Fibroblast of upper back skin (primary cell): ENCODE measurements at regions not wholly inside any gene's neighbourhood (a gene's known extent, or its start where the extent isn't known, plus 50 kb on each side); places are given as distances from the start of the nearest gene placed in this dataset.
"Not testable (repeated sequence)": the region's sequence is repeated elsewhere in the genome, so short reads cannot be mapped to it uniquely, and the experiment has no call there.

ENCODE experiments used
- DNase-seq: peaks from one replicate; pipeline ENCODE4 v3.0.0-alpha.2; 2013

DNA sequence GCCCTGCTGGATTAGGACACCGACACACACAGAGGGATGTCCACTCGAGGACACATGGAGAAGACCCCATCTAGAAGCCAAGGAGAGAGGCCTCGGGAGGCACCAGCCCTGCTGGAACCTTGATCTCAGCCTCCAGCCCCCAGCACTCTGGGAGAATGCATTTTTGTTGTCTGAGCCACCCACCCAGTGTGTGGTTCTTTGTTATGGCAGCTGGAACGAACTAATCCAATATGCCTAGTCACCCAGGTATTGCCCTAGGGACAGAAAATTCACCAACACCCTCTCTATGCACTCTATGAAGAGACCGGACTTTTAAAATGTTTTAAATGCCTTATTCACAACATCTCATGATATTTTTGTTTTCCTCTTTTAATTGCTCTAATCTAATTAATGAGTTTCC, 117.4 kb downstream of the CRYAA start:
- no peak for DNase-seq

DNA sequence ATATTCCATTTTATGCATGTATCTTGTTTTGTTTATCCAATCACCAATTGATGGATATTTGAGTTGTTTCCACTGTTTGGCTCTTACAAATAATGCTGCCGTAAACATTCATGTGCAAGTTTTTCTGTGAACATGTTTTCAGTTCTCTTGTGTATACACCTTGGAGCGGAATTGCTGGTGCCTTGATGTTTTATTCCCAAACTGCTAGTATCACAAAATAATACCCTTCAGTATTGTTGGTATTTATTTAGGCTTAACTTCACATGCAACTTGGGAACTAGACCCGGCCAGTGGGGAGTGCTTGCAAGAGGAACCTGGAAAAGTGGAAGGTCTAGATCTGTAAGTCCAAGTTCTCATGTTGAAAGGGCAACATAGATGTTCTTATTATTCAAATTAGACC, 115.9 kb downstream of the CRYAA start:
- no peak for DNase-seq

DNA sequence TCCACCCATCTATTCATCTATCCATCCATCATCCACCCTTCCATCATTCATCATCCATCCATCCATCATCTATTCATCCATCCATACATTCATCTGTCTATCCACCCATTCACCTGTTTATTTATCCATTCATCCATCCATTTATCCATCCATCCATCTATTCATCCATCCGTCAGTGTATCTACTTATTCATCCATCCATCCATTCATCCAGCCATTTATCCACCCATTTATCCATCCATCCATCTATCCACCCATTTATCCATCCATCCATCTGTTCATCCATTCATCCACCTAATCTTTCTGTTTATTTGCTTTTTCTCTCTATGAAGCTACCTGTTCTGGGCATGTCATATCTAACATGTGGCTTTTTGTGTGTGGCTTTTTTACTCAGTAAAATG, 115.4 kb downstream of the CRYAA start:
- no peak for DNase-seq

DNA sequence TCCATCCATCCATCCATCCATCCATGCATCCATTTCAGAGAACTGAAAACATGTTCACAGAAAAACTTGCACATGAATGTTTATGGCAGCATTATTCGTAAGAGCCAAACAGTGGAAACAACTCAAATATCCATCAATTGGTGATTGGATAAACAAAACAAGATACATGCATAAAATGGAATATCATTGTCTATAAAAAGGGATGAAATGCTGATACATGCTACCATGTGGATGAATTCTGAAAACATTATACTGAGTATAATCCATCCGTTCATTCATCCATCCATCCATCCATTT, 115.1 kb downstream of the CRYAA start:
- not testable (repeated sequence) for DNase-seq

DNA sequence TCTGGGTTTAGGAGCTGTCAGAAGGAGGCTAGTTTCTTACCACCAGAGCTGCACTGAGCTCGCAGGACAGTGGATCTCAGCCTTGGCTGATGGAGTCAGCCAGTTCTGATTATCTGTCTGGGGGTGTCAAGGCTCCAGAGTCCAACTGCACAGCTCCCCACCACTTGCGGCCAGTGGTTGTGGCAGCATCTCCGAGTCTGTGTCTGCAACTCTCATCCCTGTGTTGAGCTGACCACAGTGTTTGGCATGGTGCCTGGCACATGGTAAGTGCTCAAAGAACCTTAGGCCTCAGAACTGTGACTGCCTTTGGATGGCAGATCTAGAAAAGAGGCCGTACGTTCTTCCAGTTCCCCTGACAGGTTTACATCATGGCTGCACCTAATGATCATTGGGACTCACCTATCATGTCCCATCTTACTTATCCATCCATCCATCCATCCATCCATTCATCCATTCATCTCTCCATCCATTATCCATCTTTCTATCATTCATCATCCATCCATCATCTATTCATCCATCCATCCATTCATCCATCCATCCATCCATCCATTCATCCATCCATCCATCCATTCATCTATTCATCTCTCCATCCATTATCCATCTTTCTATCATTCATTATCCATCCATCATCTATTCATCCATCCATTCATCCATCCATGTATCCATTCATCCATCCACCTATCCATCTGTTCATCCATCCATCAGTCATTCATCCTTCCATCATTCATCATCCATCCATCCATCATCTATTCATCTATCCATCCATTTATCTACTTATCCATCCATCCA, 114.5 kb downstream of the CRYAA start:
- no peak for DNase-seq

DNA sequence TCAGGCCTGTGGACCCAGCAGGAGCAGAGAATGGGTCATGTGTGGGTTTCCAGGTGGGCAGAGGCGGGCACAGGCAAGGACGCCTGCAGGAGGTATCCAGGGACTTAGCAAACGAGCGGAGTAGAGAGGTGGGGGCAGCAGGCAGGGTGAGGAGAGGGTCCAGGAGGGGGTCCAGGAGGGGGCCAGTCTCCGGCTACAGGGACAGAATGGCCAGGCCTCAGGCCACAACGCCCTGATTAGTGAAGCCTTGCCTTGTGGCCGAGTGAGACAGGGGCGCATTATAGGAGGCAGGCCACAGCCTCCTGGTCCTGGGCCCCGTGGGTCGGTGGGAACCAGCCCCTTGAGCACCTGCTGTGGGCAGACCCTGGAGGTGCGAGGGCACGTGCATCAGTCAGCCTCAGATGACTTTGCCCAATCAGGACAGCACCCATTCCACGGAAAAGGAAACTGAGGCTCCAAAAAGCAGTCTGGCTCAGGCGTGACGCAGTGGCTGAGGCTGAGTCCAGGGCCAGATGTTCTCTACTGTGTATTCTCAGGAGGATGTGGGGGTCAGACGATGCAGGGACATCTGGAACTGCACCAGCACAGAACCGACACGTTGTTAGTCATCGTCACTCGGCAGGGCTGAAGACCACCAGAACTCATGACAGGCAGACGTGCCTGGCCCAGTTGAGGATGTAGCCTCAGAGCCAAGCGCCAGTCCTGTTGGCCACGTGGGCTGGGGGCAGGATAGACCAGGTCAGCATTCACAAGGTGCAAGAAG, 113.7 kb downstream of the CRYAA start:
- no peak for DNase-seq

DNA sequence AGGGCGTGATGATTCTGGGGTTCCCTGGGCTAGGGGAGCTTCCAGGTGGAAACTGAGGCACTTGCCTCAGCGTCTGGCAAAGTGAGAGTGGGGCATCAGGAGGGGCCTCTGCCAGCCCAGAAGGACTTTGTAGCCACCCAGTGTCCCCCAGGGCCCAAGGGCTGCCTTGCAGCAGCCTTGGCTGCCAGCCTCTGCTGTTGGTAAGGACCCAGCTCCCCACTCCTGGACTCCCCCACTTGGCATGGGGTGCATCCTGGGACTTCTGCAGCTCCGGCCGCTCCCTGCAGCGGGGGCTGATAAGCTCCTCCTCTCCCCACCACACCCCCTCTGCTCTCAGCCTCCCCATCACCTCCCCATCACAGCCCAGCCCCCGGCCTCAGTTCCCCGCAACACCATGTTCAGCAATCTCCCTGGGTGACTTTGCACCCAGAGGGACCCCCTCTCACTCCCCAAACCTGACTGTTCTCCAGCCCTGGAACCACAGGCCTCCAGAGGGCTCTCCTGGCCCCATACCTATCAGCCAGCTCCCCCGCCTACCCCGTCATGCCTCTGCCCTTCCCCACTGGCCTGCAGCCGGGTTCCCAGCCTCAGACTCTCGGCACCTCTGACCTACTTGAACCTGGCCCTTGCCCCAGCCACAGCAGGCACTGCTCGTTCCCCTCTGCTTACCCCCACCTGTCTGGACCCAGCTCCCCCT, 113.0 kb downstream of the CRYAA start:
- no peak for DNase-seq

DNA sequence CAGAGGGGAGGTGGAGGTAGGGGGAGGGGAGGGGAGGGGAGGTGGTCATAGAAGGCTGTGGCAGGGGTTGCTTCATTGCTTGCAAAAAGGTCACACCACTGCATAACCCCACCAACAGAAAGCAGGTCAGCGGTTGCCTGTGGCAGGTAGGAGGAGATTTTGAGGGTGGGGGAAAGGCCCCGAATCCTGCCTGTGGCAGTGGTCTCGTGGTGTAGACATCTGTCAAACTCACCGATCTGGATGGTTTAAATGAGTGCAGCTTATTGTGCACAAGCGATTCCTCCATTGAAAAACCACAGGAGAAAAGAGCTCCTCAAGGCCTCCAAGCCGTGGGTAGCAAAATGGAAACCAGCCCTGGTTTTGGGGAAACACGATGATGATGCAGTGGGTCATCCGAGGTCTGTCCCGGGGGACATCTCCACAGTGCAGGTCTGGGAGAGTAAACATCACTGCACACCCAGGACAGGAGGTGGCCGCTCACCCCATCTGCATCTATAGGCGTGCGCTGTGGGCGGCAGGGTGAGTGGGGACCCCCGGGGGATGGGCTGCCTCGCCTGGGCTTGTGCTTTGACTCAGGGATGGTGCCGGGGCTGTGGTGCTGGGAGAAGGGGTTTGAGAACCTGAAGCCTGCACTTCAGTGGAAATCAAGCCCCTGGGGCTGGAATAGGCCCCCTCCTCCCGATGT, 112.3 kb downstream of the CRYAA start:
- DNase-seq: no peak

DNA sequence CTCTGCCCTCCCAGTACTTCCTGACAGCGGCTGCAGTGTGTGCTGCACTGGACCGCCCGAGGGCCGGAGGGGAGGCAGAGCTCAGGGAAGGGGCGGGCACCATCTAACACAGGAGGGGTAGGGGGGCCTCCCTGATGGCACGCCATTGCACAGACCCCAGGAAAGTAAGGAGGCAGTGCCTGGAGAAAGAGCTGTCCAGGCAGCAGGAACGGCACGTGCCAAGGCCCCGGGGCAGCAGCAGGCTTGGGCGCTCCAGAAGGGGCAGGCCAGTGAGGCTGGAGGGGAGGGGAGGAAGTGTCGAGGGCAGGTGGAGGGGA, 110.7 kb downstream of the CRYAA start:
- no peak for DNase-seq

DNA sequence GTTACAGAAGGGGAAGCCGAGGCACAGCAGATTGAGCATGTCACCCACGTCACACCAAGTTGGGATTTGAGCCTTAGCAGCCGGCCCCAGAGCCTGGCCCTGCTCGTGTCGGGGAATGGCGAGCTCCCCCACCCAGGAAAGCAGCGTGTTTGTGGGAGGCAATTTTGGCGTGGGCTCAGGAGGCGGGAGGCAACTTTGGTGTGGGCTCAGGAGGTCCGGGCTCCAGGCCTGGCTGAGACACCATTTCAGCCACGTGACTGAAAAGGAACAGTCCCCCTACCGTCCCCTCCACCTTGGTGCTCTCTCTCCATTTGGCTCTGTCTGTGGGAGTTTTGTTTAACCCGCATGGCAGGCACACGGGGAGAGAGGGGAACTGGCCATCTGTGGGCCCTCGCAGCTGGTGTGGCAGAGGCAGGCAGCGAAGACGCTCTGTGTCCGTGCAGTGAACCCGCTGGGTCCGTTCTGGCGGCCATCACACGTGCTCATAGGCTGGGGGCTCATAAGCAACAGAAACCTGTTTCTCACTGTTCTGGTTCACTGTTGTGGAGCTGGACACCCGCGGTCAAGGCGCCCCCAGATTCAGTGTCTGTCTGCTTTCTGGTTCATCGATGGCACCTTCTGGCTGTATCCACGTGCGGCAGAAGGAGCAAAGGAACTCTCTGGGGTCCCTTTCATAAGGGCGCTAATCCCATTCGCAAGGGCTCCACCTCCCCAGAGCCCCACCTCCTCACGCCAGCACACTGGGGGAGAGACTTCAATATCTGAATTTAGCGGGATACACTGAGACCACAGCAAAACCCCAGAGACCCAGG, 110.2 kb downstream of the CRYAA start:
- DNase-seq: no peak

DNA sequence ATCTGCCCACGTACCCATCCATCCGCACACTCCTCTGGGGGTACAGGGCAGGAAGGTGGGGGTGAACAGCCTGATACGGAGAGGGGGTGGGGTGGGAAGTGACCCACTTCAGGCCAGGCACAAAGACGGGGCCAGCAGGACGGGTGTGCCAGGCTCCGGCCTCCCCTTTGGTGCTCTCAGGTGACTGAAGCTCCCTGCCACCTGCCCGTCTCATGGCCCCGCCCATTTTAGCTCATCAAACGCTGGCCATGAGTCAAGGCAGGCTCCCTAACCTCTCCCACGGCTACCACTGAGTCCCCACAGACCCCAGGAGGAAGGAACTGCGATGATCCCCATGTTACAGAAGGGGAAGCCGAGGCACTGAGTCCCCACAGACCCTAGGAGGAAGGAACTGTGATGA, 109.6 kb downstream of the CRYAA start:
- no peak for DNase-seq

DNA sequence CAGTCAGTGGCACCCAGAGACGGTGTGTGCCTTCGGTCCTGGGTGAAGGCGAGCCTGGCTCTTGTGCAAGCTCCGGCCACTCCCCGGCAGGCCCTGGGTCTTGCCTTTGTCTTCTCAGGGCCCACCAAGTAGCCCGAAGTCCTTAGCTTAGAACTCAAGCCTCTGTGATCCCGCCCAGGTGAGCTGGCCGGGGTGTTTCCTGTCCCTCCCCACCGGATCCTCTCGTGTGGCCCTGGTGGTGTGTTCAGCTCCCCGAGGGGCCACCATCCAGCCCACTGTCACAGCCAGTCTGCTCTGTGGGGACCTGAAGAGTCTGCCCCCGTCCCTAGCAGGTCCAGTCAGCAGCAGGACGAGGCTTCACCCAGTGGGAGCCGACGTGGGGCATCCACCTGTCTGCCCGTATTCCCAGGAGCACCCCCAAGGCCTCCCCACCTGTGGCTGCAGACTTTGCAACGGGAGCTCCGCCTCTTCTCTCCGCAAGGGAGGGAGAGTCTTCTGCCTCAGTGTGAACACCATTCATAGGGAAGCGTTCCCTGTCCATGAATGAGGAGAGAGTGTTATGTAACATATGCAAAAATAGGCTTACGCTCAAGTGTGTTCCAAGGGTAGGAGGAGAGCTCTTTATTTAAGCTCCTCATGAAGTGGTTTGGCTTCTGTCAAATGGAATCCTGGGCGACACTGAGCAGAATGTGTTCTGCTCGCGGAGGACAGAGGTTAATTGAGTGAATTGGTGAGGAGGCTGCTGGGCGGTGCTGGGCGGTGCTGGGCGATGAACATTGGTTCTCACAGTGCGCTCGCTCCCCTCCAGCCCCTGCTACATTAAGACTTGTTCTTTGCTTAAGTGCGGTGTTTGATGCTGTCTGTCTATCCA, 108.9 kb downstream of the CRYAA start:
- DNase-seq: no peak

DNA sequence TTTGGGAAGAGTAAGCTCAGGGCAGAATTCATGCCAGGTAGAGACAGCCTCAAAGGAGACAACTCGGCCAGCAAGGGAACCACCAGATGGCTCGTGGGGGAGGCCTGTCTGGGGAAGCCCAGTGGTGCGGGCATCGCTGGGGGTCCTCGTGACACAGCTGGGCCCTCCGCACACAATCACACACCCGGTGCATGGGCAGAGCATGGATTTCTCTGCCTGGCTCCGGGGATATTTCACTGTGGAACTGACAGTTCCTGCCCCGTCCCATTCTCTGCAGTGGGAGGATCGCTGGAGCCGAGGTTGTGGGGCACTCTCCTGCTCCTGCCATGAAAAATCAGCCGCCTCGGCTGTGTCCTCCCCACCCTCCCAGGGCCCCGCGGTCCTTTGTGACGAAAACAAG, 108.0 kb downstream of the CRYAA start:
- DNase-seq: no peak

DNA sequence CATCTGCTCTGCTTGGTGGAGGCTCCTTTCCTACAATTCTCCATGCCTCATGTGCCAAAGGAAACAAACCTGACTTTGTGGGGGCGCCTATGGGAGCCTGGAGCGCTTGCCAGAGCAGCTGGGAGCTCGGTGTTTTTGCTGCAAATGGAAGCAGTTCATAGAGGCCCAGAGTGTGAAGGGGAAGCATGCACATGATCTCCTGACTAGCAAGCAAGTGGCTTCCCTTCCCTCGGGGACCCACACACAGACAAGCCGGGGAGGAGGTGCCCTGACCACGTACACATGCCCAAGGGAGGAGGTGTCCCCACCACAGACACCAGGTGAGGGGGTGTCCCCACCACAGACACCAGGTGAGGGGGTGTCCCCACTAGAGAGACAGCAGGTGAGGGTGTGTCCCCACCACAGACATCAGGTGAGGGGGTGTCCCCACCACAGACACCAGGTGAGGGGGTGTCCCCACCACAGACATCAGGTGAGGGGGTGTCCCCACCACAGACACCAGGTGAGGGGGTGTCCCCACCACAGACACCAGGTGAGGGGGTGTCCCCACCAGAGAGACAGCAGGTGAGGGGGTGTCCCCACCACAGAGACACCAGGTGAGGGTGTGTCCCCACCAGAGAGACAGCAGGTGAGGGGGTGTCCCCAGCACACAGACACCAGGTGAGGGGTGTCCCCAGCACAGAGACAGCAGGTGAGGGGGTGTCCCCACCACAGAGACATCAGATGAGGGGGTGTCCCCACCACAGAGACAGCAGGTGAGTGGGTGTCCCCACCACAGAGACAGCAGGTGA, 106.8 kb downstream of the CRYAA start:
- no peak for DNase-seq

DNA sequence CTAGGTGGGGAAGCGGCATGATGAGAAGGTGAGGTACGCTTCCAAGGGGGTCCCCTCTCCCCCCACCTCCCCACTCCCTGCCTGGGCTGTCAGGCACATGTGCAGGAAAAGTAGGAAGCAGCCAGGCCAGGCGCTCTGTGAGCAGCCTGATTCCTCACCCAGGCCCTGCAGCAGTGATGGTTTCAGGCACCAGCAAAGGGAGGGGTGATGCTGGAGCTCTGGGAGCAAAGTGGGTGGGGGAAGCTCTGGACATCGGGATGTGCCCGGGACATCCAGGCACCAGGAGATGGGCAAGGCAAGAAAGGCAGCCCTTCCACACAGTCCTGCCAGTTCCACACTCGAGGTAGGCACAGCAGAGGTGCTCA, 106.1 kb downstream of the CRYAA start:
- no peak for DNase-seq

DNA sequence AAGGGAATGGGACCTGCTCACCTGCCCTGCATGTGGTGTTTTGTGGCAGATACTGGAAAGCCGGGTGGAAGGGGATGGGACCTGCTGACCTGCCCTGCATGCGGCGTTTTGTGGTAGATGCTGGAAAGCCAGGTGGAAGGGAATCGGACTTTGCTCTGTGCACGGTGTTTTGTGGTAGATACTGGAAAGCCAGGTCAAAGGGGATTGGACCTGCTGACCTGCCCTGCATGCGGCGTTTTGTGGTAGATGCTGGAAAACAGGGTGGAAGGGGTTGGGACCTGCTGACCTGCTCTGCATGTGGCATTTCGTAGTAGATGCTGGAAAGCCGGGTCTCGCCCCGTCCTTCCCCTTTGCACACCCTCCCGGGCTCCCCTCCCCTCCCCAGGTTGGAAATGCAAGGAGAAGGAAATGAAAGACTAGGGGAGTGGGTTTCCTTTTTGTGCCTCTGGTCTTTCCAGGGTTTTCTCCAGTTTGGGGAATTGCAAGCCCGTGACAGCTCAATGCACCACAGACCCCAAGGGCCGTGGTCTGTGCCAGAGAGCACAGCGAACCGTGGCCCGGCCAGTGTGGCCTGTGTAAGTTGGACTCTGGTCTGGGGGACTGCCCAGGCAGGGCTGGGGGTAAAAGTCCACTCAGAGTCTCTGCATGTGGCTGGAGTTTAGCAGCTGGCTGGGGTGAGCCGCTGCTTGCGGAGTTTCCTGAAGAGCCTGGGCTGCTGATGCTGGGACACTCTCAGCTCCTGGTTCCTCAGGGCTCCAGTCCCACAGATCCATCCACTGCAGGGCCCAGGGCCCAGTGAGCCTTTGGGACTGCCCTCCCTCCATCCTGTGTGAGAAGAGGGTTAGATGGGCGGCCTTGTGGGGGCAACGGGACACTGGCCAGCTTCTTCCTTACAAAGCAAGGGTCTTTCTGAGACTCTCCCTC, 105.5 kb downstream of the CRYAA start:
- DNase-seq: no peak

DNA sequence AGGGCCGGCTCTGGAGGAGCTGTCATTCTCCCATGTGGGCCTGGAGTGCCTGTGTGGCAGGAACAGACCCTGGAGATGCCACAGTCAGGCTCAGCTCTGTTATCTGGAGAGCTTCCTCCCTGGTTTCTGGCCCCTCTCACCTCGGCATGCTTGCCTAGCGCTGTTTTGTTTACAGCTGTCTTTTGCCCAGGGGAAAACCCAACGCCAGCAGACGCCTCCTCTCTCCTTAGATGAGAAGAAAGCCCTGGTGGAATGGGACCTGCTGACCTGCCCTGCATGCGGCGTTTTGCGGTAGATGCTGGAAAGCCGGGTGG, 104.9 kb downstream of the CRYAA start:
- DNase-seq: no peak

DNA sequence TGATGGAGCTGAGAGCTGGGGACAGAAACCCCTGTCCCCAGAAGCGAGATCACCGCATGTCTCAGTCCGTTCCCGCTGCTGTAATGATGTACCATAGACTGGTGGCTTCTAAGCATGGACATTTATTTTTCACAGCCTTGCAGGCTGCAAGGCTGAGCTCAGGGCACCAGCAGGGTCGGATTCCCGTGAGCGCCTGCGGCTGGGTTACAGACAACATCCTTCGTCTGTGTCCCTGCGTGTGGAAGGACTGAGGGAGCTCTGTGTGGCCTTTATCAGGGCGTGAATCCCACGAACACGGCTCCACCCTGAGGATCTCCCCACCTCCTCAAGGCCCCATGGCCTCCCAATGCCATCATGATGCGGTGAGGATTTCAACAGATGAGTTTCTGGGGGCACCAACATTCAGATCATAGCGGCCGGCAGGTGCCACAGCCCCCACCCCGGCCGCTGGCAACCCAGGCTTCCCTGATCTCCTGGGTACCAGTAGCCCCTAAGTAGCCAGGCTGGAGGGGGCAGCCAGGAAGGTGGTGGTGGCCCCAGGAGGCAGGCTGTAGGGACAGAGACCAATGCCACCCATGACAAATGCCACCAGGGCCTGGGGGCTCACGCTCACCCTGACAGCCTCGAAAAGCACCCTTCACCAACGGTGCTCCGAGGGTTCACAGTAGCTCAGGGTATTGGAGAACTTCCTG, 104.4 kb downstream of the CRYAA start:
- DNase-seq: no peak

DNA sequence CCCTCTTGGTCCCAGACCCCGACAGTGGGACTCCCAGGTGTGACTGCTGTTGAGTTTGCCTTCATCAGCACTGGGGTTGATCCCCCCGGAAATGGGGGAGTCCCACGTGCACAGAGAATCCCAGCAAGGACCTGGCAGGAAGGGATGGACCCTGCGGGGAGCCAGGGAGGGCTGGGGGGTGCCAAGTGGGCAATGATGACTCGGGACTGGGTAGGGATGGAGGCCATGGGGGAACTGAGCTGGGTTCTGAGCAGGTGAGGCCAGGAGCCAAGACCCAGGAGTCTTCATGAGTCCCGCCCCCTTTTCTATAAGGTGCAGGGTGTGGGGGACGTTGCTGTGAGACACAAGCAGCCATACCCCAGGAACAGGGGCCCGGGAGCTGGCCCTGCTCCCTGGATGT, 103.8 kb downstream of the CRYAA start:
- DNase-seq: no peak
